ENCODE measurements at regions not wholly inside any gene's neighbourhood (a gene's known extent, or its start where the extent isn't known, plus 50 kb on each side); places are given as distances from the start of the nearest gene placed in this dataset.

- TF ChIP-seq AFF4 (CRISPR knock-in tag; IDR thresholded peaks at IDR 0.05; ENCODE audit: borderline replicate concordance) (no peak), ZNF281 (CRISPR knock-in tag; IDR thresholded peaks at IDR 0.05) (no peak), AR (CRISPR knock-in tag; IDR thresholded peaks at IDR 0.05) (no peak), NR1H2 (CRISPR knock-in tag; IDR thresholded peaks at IDR 0.05) (no peak), HMGXB4 (CRISPR knock-in tag; IDR thresholded peaks at IDR 0.05) (no peak)
These were observed 84.6 kb upstream of the ANO3 start (continued) for GRCh38 chr11:26247340-26247739.

- Mint-ChIP-seq H3K4me1 (peaks cover 4% of the 10 kb centered on the region), H3K36me3 (0 out of 2 replicates have a peak, but pooled peaks cover 2% of the 10 kb centered on the region), H3K27ac (no peak overlapping the region), H3K9me3 (peaks cover 6% of the 10 kb centered on the region), H3K4me3 (no peak overlapping the region), H3K27me3 (ENCODE audit: low read depth) (no peaks in the 10 kb centered on the region)
- POLR2A ChIA-PET = no interaction called here
- no peak for ATAC-seq
- CTCF ChIA-PET = no interaction called here
- no peak for DNase-seq (ENCODE audit: low spot score)
- TF ChIP-seq ZNF219 (CRISPR knock-in tag; IDR thresholded peaks at IDR 0.05; ENCODE audit: borderline replicate concordance) (no peak), IRF1 (CRISPR knock-in tag; IDR thresholded peaks at IDR 0.05) (no peak), ZNF396 (CRISPR knock-in tag; IDR thresholded peaks at IDR 0.05; ENCODE audit: borderline replicate concordance) (no peak), MAX (CRISPR knock-in tag; IDR thresholded peaks at IDR 0.05) (no peak), MXD4 (CRISPR knock-in tag; IDR thresholded peaks at IDR 0.05; ENCODE audit: borderline replicate concordance) (no peak), FOXJ3 (CRISPR knock-in tag; IDR thresholded peaks at IDR 0.05; ENCODE audit: borderline replicate concordance) (no peak), TCF7 (CRISPR knock-in tag; IDR thresholded peaks at IDR 0.05; ENCODE audit: low read depth) (no peak), GABPB1 (CRISPR knock-in tag; IDR thresholded peaks at IDR 0.05) (no peak), ETV6 (CRISPR knock-in tag; IDR thresholded peaks at IDR 0.05) (no peak), ATF3 (CRISPR knock-in tag; conservative IDR thresholded peaks at IDR 0.05) (no peak), SP1 (CRISPR knock-in tag; conservative IDR thresholded peaks at IDR 0.05) (no peak), ARID4B (CRISPR knock-in tag; IDR thresholded peaks at IDR 0.05; ENCODE audit: borderline replicate concordance) (no peak), ZNF416 (CRISPR knock-in tag; IDR thresholded peaks at IDR 0.05) (no peak), SOX15 (CRISPR knock-in tag; IDR thresholded peaks at IDR 0.05) (no peak)
These were observed 83.3 kb upstream of the ANO3 start for GRCh38 chr11:26248661-26249060.
